Right lobe of liver (tissue), 6 donors: ENCODE measurements at regions not wholly inside any gene's neighbourhood (a gene's known extent, or its start where the extent isn't known, plus 50 kb on each side); places are given as distances from the start of the nearest gene placed in this dataset.

Source experiments
- ATAC-seq, 4 donors: fragments of 200-7000 bp; cut with Tn5 transposase; one replicate each; pipeline ENCODE4 v1.9.1; 2020; ENCODE audit warnings: mild to moderate bottlenecking in 4 of 4, moderate library complexity in 4 of 4
- DNase-seq, 3 donors: peaks; one replicate each; pipeline ENCODE4 v3.0.0-alpha.2; 2020
- H3K27ac ChIP-seq, 3 donors: fragments of 200-600 bp; one replicate each; pipeline ENCODE4 v1.8.0; 2022
- H3K27me3 ChIP-seq, 2 donors: fragments of 200-600 bp; one replicate each; pipeline ENCODE4 v1.8.0; 2022
- H3K36me3 ChIP-seq, 4 donors: fragments of 200-600 bp; sonication (generic) in 1 of 4; one replicate each; pipeline versions ENCODE4 v1.5.1 to v1.8.0; 2017 to 2022; ENCODE audit warnings: control low read depth in 1 of 4
- H3K4me1 ChIP-seq, 4 donors: fragments of 200-600 bp; sonication (generic) in 1 of 4; one replicate each; pipeline versions ENCODE4 v1.5.1 to v1.8.0; 2017 to 2022; ENCODE audit warnings: control low read depth in 1 of 4
- H3K4me3 ChIP-seq, 3 donors: fragments of 200-600 bp; one replicate each; pipeline ENCODE4 v1.8.0; 2022
- H3K9me3 ChIP-seq, 4 donors: fragments of 200-600 bp; sonication (generic) in 1 of 4; one replicate each; pipeline versions ENCODE4 v1.5.1 to v1.8.0; 2017 to 2022; ENCODE audit warnings: control low read depth in 1 of 4
- CTCF ChIP-seq, 4 donors: fragments of 200-600 bp in 3 of 4; fragments of 450-650 bp in 1 of 4; IDR thresholded peaks; one replicate each; pipeline versions ENCODE4 v1.5.1 to v1.8.0; 2016 to 2022; ENCODE audit warnings: antibody characterized with exemption in 4 of 4, mild to moderate bottlenecking in 2 of 4
- POLR2A ChIP-seq: fragments of 450-650 bp; IDR thresholded peaks from one replicate; pipeline ENCODE4 v1.6.1; 2017; ENCODE audit warnings: antibody characterized with exemption, mild to moderate bottlenecking
- WGBS: methylation state at CpG from one replicate; pipeline ENCODE4 v1.1.6; 2018; ENCODE audit warnings: low coverage, low lambda C conversion rate; ENCODE audit not compliant: insufficient coverage; ENCODE audit errors: missing lambda C conversion rate; 5-methylcytosine and 5-hydroxymethylcytosine counted together
- intact Hi-C, 2 donors: fragments of 100-400 bp; cut with DNase I; formaldehyde crosslinking; loops; one replicate each; pipeline versions ENCODE4 v1.11.2 to v1.14.1; 2022
- donor health status: DM: no; HTN: yes; CAD: no.
- donor health status: DM: no; HTN: no; CAD: no.
- donor health status: DM: no; HTN: no; CAD: no.
- donor health status: DM: no; HTN: yes; CAD: no.
- donor health status: DM: no; HTN: yes; CAD: no.

DNA sequence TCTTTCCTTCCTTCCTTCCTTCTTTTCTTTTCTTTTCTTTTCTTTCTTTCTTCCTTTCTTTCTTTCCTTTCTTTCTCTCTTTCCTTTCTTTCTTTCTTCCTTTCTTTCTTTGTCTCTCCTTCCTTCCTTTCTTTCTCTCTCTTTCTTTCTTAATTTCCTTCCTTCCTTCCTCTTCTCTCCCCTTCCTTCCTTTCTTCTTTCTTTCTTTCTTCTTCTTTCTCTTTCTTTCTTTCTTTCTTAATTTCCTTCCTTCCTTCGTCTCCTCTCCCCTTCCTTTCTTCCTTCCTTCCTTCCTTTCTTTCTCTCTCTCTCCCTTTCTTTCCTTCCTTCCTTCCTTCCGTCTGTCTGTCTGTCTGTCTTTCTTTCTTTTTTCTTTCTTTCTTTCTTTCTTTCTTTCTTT, 1446.5 kb upstream of the GOT2 start:
- WGBS = 21% methylated on average over 2 of the region's 2 CpGs
- Histone ChIP-seq H3K4me1 (no peaks in the 10 kb centered on the region), H3K27me3 (no peaks in the 10 kb centered on the region), H3K27ac (no peak overlapping the region), H3K36me3 (no peaks in the 10 kb centered on the region), H3K4me3 (no peak overlapping the region), H3K9me3 (no peaks in the 10 kb centered on the region)
- intact Hi-C loops = no loop called here
- no peak for TF ChIP-seq POLR2A
- TF ChIP-seq CTCF (IDR thresholded peaks at IDR 0.05) = no peak
- DNase-seq (no peak), ATAC-seq (no peak)

GRCh38 chr16:60170196-60170595, 1436.1 kb upstream of the GOT2 start:
- TF ChIP-seq POLR2A (no peak), CTCF (IDR thresholded peaks at IDR 0.05) (no peak)
- Histone ChIP-seq H3K27ac (no peak overlapping the region), H3K4me1 (no peaks in the 10 kb centered on the region), H3K9me3 (no peaks in the 10 kb centered on the region), H3K27me3 (no peaks in the 10 kb centered on the region), H3K4me3 (no peak overlapping the region), H3K36me3 (no peaks in the 10 kb centered on the region)
- DNase-seq = no peak
- 59% methylated on average over 3 of the region's 3 CpGs for WGBS
- intact Hi-C loops = no loop called here
- ATAC-seq = no peak

GRCh38 chr16:60166111-60166510, 1432.0 kb upstream of the GOT2 start:
- H3K27me3 ChIP-seq = no peaks in the 10 kb centered on the region
- H3K9me3 ChIP-seq = no peaks in the 10 kb centered on the region
- intact Hi-C loops = no loop called here
- no peaks in the 10 kb centered on the region for H3K4me1 ChIP-seq
- no peak overlapping the region for H3K4me3 ChIP-seq
- DNase-seq (no peak), ATAC-seq (no peak)
- TF ChIP-seq CTCF (IDR thresholded peaks at IDR 0.05) (no peak), POLR2A (no peak)
- H3K36me3 ChIP-seq = no peaks in the 10 kb centered on the region
- no peak overlapping the region for H3K27ac ChIP-seq

DNA sequence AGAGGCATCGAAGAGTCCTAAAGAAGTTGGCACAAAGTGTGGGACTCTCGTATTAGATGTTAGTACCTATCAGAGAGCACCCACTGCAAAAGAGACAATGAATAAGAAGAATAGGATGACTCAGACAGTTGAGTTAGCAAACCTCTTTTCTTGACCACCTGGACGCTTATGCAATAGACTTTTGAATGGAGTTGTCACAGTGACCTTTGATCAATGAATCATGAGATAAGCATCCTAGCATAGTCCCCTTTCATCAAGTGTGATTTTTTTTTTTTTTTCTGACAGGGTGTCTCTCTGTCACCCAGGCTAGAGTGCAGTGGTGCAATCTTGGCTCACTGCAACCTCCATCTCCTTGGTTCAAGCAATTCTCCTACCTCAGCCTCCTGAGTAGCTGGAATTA, 1417.9 kb upstream of the GOT2 start:
- H3K36me3 ChIP-seq = no peaks in the 10 kb centered on the region
- 51% methylated on average over 3 of the region's 3 CpGs for WGBS
- no peak overlapping the region for H3K4me3 ChIP-seq
- DNase-seq (no peak), ATAC-seq (no peak)
- H3K27ac ChIP-seq = no peak overlapping the region
- no peaks in the 10 kb centered on the region for H3K27me3 ChIP-seq
- TF ChIP-seq POLR2A = no peak
- no peak for TF ChIP-seq CTCF (IDR thresholded peaks at IDR 0.05)
- no peaks in the 10 kb centered on the region for H3K9me3 ChIP-seq
- intact Hi-C loops = no loop called here
- no peaks in the 10 kb centered on the region for H3K4me1 ChIP-seq

- intact Hi-C loops = no loop called here
These were observed 1416.8 kb upstream of the GOT2 start for GRCh38 chr16:60150907-60151306.

More at GRCh38 chr16:60150907-60151306, 1416.8 kb upstream of the GOT2 start:
- Histone ChIP-seq H3K27ac (no peak overlapping the region), H3K9me3 (no peaks in the 10 kb centered on the region), H3K36me3 (no peaks in the 10 kb centered on the region), H3K27me3 (no peaks in the 10 kb centered on the region), H3K4me3 (no peak overlapping the region), H3K4me1 (no peaks in the 10 kb centered on the region)
- TF ChIP-seq POLR2A (no peak), CTCF (IDR thresholded peaks at IDR 0.05) (no peak)
- ATAC-seq (no peak), DNase-seq (no peak)
- 49% methylated on average over 3 of the region's 3 CpGs for WGBS
